22Rv1 (cell line): ENCODE measurements at regions not wholly inside any gene's neighbourhood (a gene's known extent, or its start where the extent isn't known, plus 50 kb on each side); places are given as distances from the start of the nearest gene placed in this dataset.
A peak's percentile ranks its signal among the peaks of the same experiment; 100 is the strongest.

Source experiments
- ZFX ChIP-seq: fragments of 450-650 bp; IDR thresholded peaks from 2 replicates; pipeline ENCODE4 v1.6.1; 2017; ENCODE audit warnings: antibody characterized with exemption, borderline replicate concordance
- TF ChIP-seq, protein P1 (sequence below): fragments of 450-650 bp; IDR thresholded peaks from 2 replicates; pipeline ENCODE4 v1.5.1; 2017; ENCODE audit warnings: mild to moderate bottlenecking

DNA sequence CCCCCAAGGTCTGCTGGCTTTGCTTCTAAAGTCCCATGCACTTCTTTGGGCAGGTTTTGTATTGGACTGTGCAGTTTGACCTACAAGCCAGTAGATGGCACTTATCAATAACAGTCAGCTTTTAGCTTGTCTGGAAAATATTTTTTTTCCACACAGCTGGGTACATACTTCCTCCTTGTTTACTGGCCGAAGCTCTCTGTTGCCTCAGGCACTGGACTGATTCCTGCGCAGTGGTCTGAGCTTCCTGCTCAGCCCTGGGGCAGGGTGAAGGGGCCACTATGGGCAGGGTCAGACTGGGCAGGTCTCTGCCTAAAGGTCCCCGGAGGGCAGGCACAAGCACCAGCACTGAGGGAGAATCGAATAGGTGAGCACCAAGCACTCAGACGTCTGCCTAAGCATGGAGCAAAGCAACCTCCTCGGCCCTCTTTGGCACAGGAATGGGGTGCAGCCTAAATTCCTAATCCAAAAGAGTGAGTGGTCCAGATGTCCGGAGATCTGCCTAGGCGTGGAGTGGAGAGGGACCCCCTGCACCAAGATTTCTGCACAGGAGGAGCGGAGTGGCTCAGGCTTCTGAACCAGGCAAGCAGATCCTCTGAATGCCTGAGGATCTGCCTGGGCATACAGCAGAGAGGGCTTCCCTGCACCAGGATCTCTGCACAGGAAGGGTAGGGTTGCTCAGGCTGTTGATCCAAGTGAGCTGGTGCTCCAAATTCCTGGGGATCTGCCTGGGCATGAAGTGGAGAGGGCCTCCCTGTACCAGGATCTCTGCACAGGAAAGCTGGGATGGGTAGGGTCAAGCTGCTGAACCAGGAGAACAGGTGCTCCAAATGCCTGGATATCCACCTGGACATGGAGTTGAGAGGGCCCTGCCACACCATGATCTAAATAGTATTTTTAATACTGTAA is 105.9 kb upstream of the C11orf58 start:
- TF ChIP-seq, protein P1, sequence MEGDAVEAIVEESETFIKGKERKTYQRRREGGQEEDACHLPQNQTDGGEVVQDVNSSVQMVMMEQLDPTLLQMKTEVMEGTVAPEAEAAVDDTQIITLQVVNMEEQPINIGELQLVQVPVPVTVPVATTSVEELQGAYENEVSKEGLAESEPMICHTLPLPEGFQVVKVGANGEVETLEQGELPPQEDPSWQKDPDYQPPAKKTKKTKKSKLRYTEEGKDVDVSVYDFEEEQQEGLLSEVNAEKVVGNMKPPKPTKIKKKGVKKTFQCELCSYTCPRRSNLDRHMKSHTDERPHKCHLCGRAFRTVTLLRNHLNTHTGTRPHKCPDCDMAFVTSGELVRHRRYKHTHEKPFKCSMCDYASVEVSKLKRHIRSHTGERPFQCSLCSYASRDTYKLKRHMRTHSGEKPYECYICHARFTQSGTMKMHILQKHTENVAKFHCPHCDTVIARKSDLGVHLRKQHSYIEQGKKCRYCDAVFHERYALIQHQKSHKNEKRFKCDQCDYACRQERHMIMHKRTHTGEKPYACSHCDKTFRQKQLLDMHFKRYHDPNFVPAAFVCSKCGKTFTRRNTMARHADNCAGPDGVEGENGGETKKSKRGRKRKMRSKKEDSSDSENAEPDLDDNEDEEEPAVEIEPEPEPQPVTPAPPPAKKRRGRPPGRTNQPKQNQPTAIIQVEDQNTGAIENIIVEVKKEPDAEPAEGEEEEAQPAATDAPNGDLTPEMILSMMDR, result peak; percentile 72
- no peak for TF ChIP-seq ZFX
